GM23338 (cell line): ENCODE measurements at regions not wholly inside any gene's neighbourhood (a gene's known extent, or its start where the extent isn't known, plus 50 kb on each side); places are given as distances from the start of the nearest gene placed in this dataset.

Experiments used
- ATAC-seq: fragments of 200-7000 bp; cut with Tn5 transposase; 3 replicates; pipeline ENCODE4 v1.9.1; 2020
- DNase-seq: peaks from one replicate; pipeline ENCODE4 v3.0.0-alpha.2; 2015; ENCODE audit warnings: low spot score
- H2AFZ ChIP-seq: fragments of 200-600 bp; sonication (generic); 2 replicates; pipeline ENCODE4 v1.8.0; 2016; ENCODE audit warnings: antibody characterized with exemption, mild to moderate bottlenecking, moderate library complexity
- H3F3A ChIP-seq: fragments of 200-600 bp; sonication (generic); replicated peaks from 2 replicates; pipeline ENCODE4 v1.8.0; 2017; ENCODE audit warnings: antibody characterized with exemption, mixed run types, low read depth
- H3K27ac ChIP-seq: fragments of 200-600 bp; sonication (generic); 2 replicates; pipeline ENCODE4 v1.6.1; 2016; ENCODE audit warnings: low read depth
- H3K27me3 ChIP-seq: fragments of 200-600 bp; sonication (generic); 2 replicates; pipeline ENCODE4 v1.8.0; 2016; ENCODE audit warnings: mild to moderate bottlenecking, mixed run types, moderate library complexity; ENCODE audit not compliant: insufficient read depth
- H3K36me3 ChIP-seq: fragments of 200-600 bp; sonication (generic); 2 replicates; pipeline ENCODE4 v1.8.0; 2016; ENCODE audit warnings: mild to moderate bottlenecking; ENCODE audit not compliant: insufficient read depth
- H3K4me1 ChIP-seq: fragments of 200-600 bp; sonication (generic); 2 replicates; pipeline ENCODE4 v1.8.0; 2016; ENCODE audit warnings: mild to moderate bottlenecking, moderate library complexity; ENCODE audit not compliant: insufficient read depth
- H3K4me2 ChIP-seq: fragments of 200-600 bp; sonication (generic); 2 replicates; pipeline ENCODE4 v1.7.1; 2017; ENCODE audit warnings: mixed run types
- H3K4me3 ChIP-seq: fragments of 200-600 bp; sonication (generic); 2 replicates; pipeline ENCODE4 v1.6.1; 2016; ENCODE audit warnings: mixed run types
- H3K79me2 ChIP-seq: fragments of 200-600 bp; sonication (generic); replicated peaks from 2 replicates; pipeline ENCODE4 v1.8.0; 2017; ENCODE audit warnings: mild to moderate bottlenecking; ENCODE audit not compliant: insufficient read depth
- H3K9me2 ChIP-seq: fragments of 200-600 bp; sonication (generic); 2 replicates; pipeline ENCODE4 v1.8.0; 2017; ENCODE audit not compliant: insufficient read depth
- H4K20me1 ChIP-seq: fragments of 200-600 bp; sonication (generic); replicated peaks from 2 replicates; pipeline ENCODE4 v1.8.0; 2017; ENCODE audit warnings: mild to moderate bottlenecking; ENCODE audit not compliant: insufficient read depth
- H3K27ac Mint-ChIP-seq: 2 replicates; pipeline ENCODE4 v1.8.0; 2020; ENCODE audit warnings: inconsistent platforms, mild to moderate bottlenecking, moderate library complexity, mixed read lengths
- H3K27me3 Mint-ChIP-seq: 3 replicates; pipeline ENCODE4 v1.8.0; 2022; ENCODE audit warnings: low read depth, mild to moderate bottlenecking, moderate library complexity, mixed read lengths, inconsistent platforms; ENCODE audit not compliant: insufficient read depth, poor library complexity
- H3K36me3 Mint-ChIP-seq: 3 replicates; pipeline ENCODE4 v1.8.0; 2021; ENCODE audit warnings: low read depth, mild to moderate bottlenecking, inconsistent platforms, moderate library complexity, mixed read lengths
- H3K4me1 Mint-ChIP-seq: 3 replicates; pipeline ENCODE4 v1.8.0; 2020; ENCODE audit warnings: mild to moderate bottlenecking, inconsistent platforms, mixed read lengths
- H3K4me3 Mint-ChIP-seq: 3 replicates; pipeline ENCODE4 v1.8.0; 2021; ENCODE audit warnings: moderate library complexity, mild to moderate bottlenecking, inconsistent platforms, mixed read lengths
- H3K9me3 Mint-ChIP-seq: 3 replicates; pipeline ENCODE4 v1.8.0; 2020; ENCODE audit warnings: moderate library complexity, mild to moderate bottlenecking, inconsistent platforms, mixed read lengths
- CREB1 ChIP-seq: fragments of 250-450 bp; sonication (Bioruptor Pico); IDR thresholded peaks from 2 replicates; pipeline ENCODE4 v1.5.0; 2020; ENCODE audit warnings: low read depth, mild to moderate bottlenecking, moderate library complexity
- CTCF ChIP-seq, 2 experiments: fragments of 200-600 bp in 1 of 2; sonication (generic) in 1 of 2; conservative IDR thresholded peaks; 2 replicates each; pipeline versions ENCODE4 v1.5.1 to v1.6.1; 2016 to 2017; ENCODE audit warnings: antibody characterized with exemption in 2 of 2, low read depth in 2 of 2, mild to moderate bottlenecking in 2 of 2, moderate library complexity in 1 of 2
- ETS1 ChIP-seq: IDR thresholded peaks from 2 replicates; pipeline ENCODE4 v1.6.1; 2016; ENCODE audit warnings: antibody characterized with exemption
- EZH2 ChIP-seq: fragments of 200-600 bp; sonication (generic); IDR thresholded peaks from one replicate; pipeline ENCODE4 v1.8.0; 2017; ENCODE audit warnings: antibody characterized with exemption, mild to moderate bottlenecking, low read depth; ENCODE audit not compliant: unreplicated experiment
- EZH2phosphoT487 ChIP-seq: fragments of 200-600 bp; sonication (generic); IDR thresholded peaks from one replicate; pipeline ENCODE4 v1.8.1; 2018; ENCODE audit warnings: antibody characterized with exemption; ENCODE audit not compliant: unreplicated experiment
- JUNB ChIP-seq: IDR thresholded peaks from one replicate; pipeline ENCODE4 v1.6.1; 2016; ENCODE audit warnings: antibody characterized with exemption; ENCODE audit not compliant: unreplicated experiment
- NANOG ChIP-seq: IDR thresholded peaks from 2 replicates; pipeline ENCODE4 v1.6.1; 2016; ENCODE audit warnings: antibody characterized with exemption, borderline replicate concordance
- POLR2AphosphoS5 ChIP-seq: IDR thresholded peaks from 2 replicates; pipeline ENCODE4 v1.6.1; 2016; ENCODE audit warnings: antibody characterized with exemption, low read depth
- STAT1 ChIP-seq: IDR thresholded peaks from one replicate; pipeline ENCODE4 v1.6.1; 2016; ENCODE audit warnings: antibody characterized with exemption; ENCODE audit not compliant: unreplicated experiment
- ZNF114 ChIP-seq: fragments of 250-450 bp; sonication (Bioruptor Pico); IDR thresholded peaks from 2 replicates; pipeline ENCODE4 v1.5.0; 2020; ENCODE audit warnings: mild to moderate bottlenecking, moderate library complexity
- ZNF331 ChIP-seq: fragments of 250-450 bp; sonication (Bioruptor Pico); IDR thresholded peaks from 2 replicates; pipeline ENCODE4 v1.5.0; 2020; ENCODE audit warnings: low read depth, mild to moderate bottlenecking, moderate library complexity
- TF ChIP-seq, protein P1 (sequence below): fragments of 250-450 bp; sonication (Bioruptor Pico); IDR thresholded peaks from 2 replicates; pipeline ENCODE4 v1.5.0; 2020; ENCODE audit warnings: mild to moderate bottlenecking, moderate library complexity
- TF ChIP-seq, protein P2 (sequence below): IDR thresholded peaks from one replicate; pipeline ENCODE4 v1.6.1; 2018; ENCODE audit warnings: antibody characterized with exemption; ENCODE audit not compliant: unreplicated experiment

GRCh38 chr2:122231296-122231695, 475.8 kb downstream of the TSN start:
- Histone ChIP-seq H3K27ac (no peak overlapping the region), H3K4me2 (no peak overlapping the region), H3K27me3 (no peaks in the 10 kb centered on the region), H3K79me2 (no peaks in the 10 kb centered on the region), H3K9me2 (no peaks in the 10 kb centered on the region), H3F3A (no peaks in the 10 kb centered on the region), H3K36me3 (no peaks in the 10 kb centered on the region), H2AFZ (no peak overlapping the region), H3K4me3 (no peak overlapping the region), H4K20me1 (no peaks in the 10 kb centered on the region), H3K4me1 (no peaks in the 10 kb centered on the region)
- ATAC-seq: no peak
- Mint-ChIP-seq H3K27me3 (no peaks in the 10 kb centered on the region), H3K27ac (no peak overlapping the region), H3K4me3 (no peak overlapping the region), H3K9me3 (peaks cover 1% of the 10 kb centered on the region; the same call in 2 of the 3 replicates), H3K36me3 (no peaks in the 10 kb centered on the region), H3K4me1 (no peaks in the 10 kb centered on the region)
- DNase-seq: no peak
- TF ChIP-seq EZH2phosphoT487: no peak
- no peak for TF ChIP-seq JUNB
- no peak for TF ChIP-seq EZH2
- TF ChIP-seq ZNF331 (CRISPR knock-in tag): no peak
- TF ChIP-seq, protein P1, sequence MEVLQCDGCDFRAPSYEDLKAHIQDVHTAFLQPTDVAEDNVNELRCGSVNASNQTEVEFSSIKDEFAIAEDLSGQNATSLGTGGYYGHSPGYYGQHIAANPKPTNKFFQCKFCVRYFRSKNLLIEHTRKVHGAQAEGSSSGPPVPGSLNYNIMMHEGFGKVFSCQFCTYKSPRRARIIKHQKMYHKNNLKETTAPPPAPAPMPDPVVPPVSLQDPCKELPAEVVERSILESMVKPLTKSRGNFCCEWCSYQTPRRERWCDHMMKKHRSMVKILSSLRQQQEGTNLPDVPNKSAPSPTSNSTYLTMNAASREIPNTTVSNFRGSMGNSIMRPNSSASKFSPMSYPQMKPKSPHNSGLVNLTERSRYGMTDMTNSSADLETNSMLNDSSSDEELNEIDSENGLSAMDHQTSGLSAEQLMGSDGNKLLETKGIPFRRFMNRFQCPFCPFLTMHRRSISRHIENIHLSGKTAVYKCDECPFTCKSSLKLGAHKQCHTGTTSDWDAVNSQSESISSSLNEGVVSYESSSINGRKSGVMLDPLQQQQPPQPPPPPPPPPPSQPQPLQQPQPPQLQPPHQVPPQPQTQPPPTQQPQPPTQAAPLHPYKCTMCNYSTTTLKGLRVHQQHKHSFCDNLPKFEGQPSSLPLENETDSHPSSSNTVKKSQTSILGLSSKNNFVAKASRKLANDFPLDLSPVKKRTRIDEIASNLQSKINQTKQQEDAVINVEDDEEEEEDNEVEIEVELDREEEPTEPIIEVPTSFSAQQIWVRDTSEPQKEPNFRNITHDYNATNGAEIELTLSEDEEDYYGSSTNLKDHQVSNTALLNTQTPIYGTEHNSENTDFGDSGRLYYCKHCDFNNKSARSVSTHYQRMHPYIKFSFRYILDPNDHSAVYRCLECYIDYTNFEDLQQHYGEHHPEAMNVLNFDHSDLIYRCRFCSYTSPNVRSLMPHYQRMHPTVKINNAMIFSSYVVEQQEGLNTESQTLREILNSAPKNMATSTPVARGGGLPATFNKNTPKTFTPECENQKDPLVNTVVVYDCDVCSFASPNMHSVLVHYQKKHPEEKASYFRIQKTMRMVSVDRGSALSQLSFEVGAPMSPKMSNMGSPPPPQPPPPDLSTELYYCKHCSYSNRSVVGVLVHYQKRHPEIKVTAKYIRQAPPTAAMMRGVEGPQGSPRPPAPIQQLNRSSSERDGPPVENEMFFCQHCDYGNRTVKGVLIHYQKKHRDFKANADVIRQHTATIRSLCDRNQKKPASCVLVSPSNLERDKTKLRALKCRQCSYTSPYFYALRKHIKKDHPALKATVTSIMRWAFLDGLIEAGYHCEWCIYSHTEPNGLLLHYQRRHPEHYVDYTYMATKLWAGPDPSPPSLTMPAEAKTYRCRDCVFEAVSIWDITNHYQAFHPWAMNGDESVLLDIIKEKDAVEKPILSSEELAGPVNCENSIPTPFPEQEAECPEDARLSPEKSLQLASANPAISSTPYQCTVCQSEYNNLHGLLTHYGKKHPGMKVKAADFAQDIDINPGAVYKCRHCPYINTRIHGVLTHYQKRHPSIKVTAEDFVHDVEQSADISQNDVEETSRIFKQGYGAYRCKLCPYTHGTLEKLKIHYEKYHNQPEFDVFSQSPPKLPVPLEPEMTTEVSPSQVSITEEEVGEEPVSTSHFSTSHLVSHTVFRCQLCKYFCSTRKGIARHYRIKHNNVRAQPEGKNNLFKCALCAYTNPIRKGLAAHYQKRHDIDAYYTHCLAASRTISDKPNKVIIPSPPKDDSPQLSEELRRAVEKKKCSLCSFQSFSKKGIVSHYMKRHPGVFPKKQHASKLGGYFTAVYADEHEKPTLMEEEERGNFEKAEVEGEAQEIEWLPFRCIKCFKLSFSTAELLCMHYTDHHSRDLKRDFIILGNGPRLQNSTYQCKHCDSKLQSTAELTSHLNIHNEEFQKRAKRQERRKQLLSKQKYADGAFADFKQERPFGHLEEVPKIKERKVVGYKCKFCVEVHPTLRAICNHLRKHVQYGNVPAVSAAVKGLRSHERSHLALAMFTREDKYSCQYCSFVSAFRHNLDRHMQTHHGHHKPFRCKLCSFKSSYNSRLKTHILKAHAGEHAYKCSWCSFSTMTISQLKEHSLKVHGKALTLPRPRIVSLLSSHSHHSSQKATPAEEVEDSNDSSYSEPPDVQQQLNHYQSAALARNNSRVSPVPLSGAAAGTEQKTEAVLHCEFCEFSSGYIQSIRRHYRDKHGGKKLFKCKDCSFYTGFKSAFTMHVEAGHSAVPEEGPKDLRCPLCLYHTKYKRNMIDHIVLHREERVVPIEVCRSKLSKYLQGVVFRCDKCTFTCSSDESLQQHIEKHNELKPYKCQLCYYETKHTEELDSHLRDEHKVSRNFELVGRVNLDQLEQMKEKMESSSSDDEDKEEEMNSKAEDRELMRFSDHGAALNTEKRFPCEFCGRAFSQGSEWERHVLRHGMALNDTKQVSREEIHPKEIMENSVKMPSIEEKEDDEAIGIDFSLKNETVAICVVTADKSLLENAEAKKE: no peak
- TF ChIP-seq CTCF (conservative IDR thresholded peaks at IDR 0.05; ENCODE audit: low read depth in 2 of 2): no peak
- TF ChIP-seq STAT1: no peak
- no peak for TF ChIP-seq ETS1
- TF ChIP-seq POLR2AphosphoS5: no peak
- TF ChIP-seq NANOG: no peak
- no peak for TF ChIP-seq CREB1 (CRISPR knock-in tag)
- TF ChIP-seq, protein P2, sequence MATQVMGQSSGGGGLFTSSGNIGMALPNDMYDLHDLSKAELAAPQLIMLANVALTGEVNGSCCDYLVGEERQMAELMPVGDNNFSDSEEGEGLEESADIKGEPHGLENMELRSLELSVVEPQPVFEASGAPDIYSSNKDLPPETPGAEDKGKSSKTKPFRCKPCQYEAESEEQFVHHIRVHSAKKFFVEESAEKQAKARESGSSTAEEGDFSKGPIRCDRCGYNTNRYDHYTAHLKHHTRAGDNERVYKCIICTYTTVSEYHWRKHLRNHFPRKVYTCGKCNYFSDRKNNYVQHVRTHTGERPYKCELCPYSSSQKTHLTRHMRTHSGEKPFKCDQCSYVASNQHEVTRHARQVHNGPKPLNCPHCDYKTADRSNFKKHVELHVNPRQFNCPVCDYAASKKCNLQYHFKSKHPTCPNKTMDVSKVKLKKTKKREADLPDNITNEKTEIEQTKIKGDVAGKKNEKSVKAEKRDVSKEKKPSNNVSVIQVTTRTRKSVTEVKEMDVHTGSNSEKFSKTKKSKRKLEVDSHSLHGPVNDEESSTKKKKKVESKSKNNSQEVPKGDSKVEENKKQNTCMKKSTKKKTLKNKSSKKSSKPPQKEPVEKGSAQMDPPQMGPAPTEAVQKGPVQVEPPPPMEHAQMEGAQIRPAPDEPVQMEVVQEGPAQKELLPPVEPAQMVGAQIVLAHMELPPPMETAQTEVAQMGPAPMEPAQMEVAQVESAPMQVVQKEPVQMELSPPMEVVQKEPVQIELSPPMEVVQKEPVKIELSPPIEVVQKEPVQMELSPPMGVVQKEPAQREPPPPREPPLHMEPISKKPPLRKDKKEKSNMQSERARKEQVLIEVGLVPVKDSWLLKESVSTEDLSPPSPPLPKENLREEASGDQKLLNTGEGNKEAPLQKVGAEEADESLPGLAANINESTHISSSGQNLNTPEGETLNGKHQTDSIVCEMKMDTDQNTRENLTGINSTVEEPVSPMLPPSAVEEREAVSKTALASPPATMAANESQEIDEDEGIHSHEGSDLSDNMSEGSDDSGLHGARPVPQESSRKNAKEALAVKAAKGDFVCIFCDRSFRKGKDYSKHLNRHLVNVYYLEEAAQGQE: no peak
- no peak for TF ChIP-seq ZNF114 (CRISPR knock-in tag)
